ENCODE measurements at regions not wholly inside any gene's neighbourhood (a gene's known extent, or its start where the extent isn't known, plus 50 kb on each side); places are given as distances from the start of the nearest gene placed in this dataset.

DNA sequence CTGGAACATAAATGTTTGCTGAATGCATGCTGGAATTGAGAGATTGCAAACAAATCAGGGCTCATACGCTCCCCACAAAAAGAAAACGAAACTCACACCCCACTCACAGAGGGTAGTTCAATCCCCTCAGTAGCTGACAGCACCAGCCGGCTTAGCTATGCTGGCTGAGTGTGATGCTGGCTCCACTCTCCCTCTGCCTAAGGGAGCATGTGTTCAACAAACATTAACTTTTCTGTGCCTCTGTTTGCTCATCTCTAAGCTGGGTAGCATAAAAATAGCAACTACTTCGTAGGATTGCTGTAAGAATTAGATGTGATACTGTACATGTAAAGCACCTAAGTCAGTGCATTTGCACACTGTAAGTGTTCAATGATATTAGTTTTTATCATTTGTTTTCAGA, 282.6 kb downstream of the FOXO1 start:
- no peak for TF ChIP-seq POLR2AphosphoS5 (IDR thresholded peaks at IDR 0.05; ENCODE audit: low read depth, low read length)
- TF ChIP-seq SIN3A (IDR thresholded peaks at IDR 0.05; ENCODE audit: borderline replicate concordance, insufficient read depth, low read length): no peak
- TF ChIP-seq, protein P1, sequence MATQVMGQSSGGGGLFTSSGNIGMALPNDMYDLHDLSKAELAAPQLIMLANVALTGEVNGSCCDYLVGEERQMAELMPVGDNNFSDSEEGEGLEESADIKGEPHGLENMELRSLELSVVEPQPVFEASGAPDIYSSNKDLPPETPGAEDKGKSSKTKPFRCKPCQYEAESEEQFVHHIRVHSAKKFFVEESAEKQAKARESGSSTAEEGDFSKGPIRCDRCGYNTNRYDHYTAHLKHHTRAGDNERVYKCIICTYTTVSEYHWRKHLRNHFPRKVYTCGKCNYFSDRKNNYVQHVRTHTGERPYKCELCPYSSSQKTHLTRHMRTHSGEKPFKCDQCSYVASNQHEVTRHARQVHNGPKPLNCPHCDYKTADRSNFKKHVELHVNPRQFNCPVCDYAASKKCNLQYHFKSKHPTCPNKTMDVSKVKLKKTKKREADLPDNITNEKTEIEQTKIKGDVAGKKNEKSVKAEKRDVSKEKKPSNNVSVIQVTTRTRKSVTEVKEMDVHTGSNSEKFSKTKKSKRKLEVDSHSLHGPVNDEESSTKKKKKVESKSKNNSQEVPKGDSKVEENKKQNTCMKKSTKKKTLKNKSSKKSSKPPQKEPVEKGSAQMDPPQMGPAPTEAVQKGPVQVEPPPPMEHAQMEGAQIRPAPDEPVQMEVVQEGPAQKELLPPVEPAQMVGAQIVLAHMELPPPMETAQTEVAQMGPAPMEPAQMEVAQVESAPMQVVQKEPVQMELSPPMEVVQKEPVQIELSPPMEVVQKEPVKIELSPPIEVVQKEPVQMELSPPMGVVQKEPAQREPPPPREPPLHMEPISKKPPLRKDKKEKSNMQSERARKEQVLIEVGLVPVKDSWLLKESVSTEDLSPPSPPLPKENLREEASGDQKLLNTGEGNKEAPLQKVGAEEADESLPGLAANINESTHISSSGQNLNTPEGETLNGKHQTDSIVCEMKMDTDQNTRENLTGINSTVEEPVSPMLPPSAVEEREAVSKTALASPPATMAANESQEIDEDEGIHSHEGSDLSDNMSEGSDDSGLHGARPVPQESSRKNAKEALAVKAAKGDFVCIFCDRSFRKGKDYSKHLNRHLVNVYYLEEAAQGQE (IDR thresholded peaks at IDR 0.05; ENCODE audit: insufficient read depth in 1 of 2, low read depth in 2 of 2, low read length in 2 of 2): no peak
- TF ChIP-seq FOXP2 (optimal IDR thresholded peaks at IDR 0.05; ENCODE audit: borderline replicate concordance, extremely low read depth, extremely low read length, insufficient read depth): no peak

DNA sequence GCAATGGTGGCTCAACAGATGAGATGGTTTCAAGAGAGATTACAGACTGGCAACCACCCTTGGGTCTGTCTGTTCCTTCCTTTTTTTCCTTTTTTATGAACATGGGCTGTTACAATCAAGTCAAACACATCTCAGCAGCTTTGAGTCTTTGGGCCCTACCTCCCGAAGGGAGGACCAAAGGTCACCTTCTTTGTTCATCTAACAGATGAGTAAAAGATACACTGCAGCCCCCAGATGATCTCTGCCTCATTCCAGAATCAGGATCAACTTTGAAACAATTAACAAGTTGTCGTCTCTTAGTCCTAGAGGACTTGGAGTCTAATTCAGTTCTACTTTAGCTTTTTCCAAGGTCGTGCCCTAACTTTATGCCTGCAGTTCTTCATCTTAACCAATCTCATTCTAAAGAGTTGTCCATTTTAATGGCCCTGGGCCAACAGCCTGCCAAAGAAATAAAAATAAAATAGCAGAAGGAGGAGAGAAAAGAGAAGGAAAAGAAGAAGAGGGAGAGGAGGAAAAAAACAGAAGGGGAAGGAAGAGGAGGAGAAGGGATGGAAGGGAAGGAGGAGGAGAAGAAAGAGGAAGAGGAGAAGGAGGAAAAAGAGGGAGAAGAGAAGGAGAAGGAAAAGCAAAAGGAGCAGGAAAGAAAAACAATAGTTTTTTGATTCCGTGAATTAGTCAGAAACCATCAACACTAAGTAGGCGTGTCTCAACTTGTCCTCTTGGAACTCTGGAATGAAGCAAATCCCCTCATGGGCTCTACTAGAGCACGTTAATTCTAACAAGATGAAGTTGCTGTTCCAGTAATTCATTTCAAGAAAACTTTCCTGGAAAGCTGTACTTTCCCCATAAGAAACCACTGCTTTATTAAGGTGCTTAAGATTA, 281.2 kb downstream of the FOXO1 start:
- no peak for TF ChIP-seq FOXP2 (optimal IDR thresholded peaks at IDR 0.05; ENCODE audit: borderline replicate concordance, extremely low read depth, extremely low read length, insufficient read depth)
- TF ChIP-seq TAF1 (IDR thresholded peaks at IDR 0.05; ENCODE audit: borderline replicate concordance, insufficient read depth, low read length): no peak
- TF ChIP-seq SIN3A (IDR thresholded peaks at IDR 0.05; ENCODE audit: borderline replicate concordance, insufficient read depth, low read length): no peak
- TF ChIP-seq, protein P1 (IDR thresholded peaks at IDR 0.05; ENCODE audit: insufficient read depth in 1 of 2, low read depth in 2 of 2, low read length in 2 of 2): no peak
- TF ChIP-seq POLR2AphosphoS5 (IDR thresholded peaks at IDR 0.05; ENCODE audit: low read depth, low read length): no peak

DNA sequence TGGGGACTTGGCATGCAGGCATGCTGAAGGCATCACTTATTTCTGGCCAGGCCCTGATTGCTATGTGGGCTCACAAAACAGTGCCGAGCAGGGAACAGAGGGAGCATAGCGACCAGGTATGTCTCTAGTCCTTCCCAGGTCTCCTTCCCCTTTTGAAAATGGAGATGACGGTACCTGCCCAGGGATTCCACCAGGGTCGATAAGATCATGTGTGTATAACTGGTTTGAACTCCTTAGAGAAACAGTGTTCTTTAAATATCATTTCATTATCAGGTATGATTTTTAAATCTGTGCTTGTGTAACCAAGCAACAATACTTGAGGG, 280.6 kb downstream of the FOXO1 start:
- TF ChIP-seq FOXP2 (optimal IDR thresholded peaks at IDR 0.05; ENCODE audit: borderline replicate concordance, extremely low read depth, extremely low read length, insufficient read depth): no peak
- no peak for TF ChIP-seq TAF1 (IDR thresholded peaks at IDR 0.05; ENCODE audit: borderline replicate concordance, insufficient read depth, low read length)
- no peak for TF ChIP-seq SIN3A (IDR thresholded peaks at IDR 0.05; ENCODE audit: borderline replicate concordance, insufficient read depth, low read length)
- TF ChIP-seq, protein P1 (IDR thresholded peaks at IDR 0.05; ENCODE audit: insufficient read depth in 1 of 2, low read depth in 2 of 2, low read length in 2 of 2): no peak

DNA sequence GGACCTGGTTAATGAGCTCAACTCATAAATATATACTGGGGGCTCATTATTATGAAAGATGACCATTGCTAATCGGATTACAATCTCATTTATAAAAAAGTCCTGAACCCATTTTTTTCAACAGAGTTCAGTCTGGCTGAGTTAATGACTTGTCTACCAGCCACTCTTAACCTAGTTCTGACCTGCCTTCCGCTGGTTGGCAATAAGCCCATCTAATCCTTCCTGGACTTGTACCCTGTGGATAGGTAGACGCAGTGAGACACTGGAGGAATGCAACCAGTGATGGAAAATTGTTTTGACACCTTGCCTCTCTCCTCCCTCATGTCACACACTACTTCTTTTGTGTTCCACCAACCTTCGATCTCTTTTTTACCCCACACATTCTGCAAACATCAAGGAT, 279.9 kb downstream of the FOXO1 start:
- TF ChIP-seq POLR2AphosphoS5 (IDR thresholded peaks at IDR 0.05; ENCODE audit: low read depth, low read length) (no peak), TAF1 (IDR thresholded peaks at IDR 0.05; ENCODE audit: borderline replicate concordance, insufficient read depth, low read length) (no peak), FOXP2 (optimal IDR thresholded peaks at IDR 0.05; ENCODE audit: borderline replicate concordance, extremely low read depth, extremely low read length, insufficient read depth) (no peak), SIN3A (IDR thresholded peaks at IDR 0.05; ENCODE audit: borderline replicate concordance, insufficient read depth, low read length) (no peak)
- TF ChIP-seq, protein P1 (IDR thresholded peaks at IDR 0.05; ENCODE audit: insufficient read depth in 1 of 2, low read depth in 2 of 2, low read length in 2 of 2): no peak

All from PFSK-1 (cell line).